ENCODE measurements at regions not wholly inside any gene's neighbourhood (a gene's known extent, or its start where the extent isn't known, plus 50 kb on each side); places are given as distances from the start of the nearest gene placed in this dataset.

- TF ChIP-seq NFIC (IDR thresholded peaks at IDR 0.05) (no peak), RAD21 (IDR thresholded peaks at IDR 0.05; ENCODE audit: low read depth) (no peak), MAX (IDR thresholded peaks at IDR 0.05) (no peak)
Measured at GRCh38 chr10:118506671-118507590, 88.5 kb downstream of the PRLHR start.

- TF ChIP-seq CREB1 (IDR thresholded peaks at IDR 0.05; ENCODE audit: low read depth) (no peak), TCF12 (IDR thresholded peaks at IDR 0.05; ENCODE audit: low read depth) (no peak), EP300 (IDR thresholded peaks at IDR 0.05; ENCODE audit: borderline replicate concordance) (no peak), EGR1 (IDR thresholded peaks at IDR 0.05) (no peak), MAX (IDR thresholded peaks at IDR 0.05) (no peak)
Measured at GRCh38 chr10:118505363-118505762, 90.1 kb downstream of the PRLHR start.

- TF ChIP-seq TEAD4 (IDR thresholded peaks at IDR 0.05) (peak; percentile 45; the same call in 1 of the 2 replicates), TAF1 (IDR thresholded peaks at IDR 0.05; ENCODE audit: low read depth) (no peak), EGR1 (IDR thresholded peaks at IDR 0.05) (no peak), REST (IDR thresholded peaks at IDR 0.05; ENCODE audit: low read depth) (no peak), EP300 (IDR thresholded peaks at IDR 0.05; ENCODE audit: borderline replicate concordance) (peak; percentile 57; the same call in 1 of the 2 replicates), CREB1 (IDR thresholded peaks at IDR 0.05; ENCODE audit: low read depth) (no peak), NFIC (IDR thresholded peaks at IDR 0.05) (no peak), RAD21 (IDR thresholded peaks at IDR 0.05; ENCODE audit: low read depth) (no peak), USF1 (IDR thresholded peaks at IDR 0.05) (no peak), FOXM1 (IDR thresholded peaks at IDR 0.05; ENCODE audit: borderline replicate concordance, low read depth) (no peak), CEBPB (IDR thresholded peaks at IDR 0.05) (peak; percentile 60; the same call in 1 of the 2 replicates), MAX (IDR thresholded peaks at IDR 0.05) (no peak), TCF12 (IDR thresholded peaks at IDR 0.05; ENCODE audit: low read depth) (0 out of 2 replicates have a peak, but pooled peaks have one; percentile 31), ZBTB7A (IDR thresholded peaks at IDR 0.05; ENCODE audit: low read depth) (no peak), YY1 (IDR thresholded peaks at IDR 0.05; ENCODE audit: low read depth) (peak; percentile 66)
Measured at GRCh38 chr10:118504467-118505205, 90.8 kb downstream of the PRLHR start.

GRCh38 chr10:118504044-118504443, 91.4 kb downstream of the PRLHR start:
- TF ChIP-seq ZBTB7A (IDR thresholded peaks at IDR 0.05; ENCODE audit: low read depth) (no peak), CEBPB (IDR thresholded peaks at IDR 0.05) (no peak), TCF12 (IDR thresholded peaks at IDR 0.05; ENCODE audit: low read depth) (no peak), FOXM1 (IDR thresholded peaks at IDR 0.05; ENCODE audit: borderline replicate concordance, low read depth) (no peak), EP300 (IDR thresholded peaks at IDR 0.05; ENCODE audit: borderline replicate concordance) (no peak), REST (IDR thresholded peaks at IDR 0.05; ENCODE audit: low read depth) (no peak), YY1 (IDR thresholded peaks at IDR 0.05; ENCODE audit: low read depth) (no peak), CREB1 (IDR thresholded peaks at IDR 0.05; ENCODE audit: low read depth) (no peak)

- no peak for TF ChIP-seq TCF12 (IDR thresholded peaks at IDR 0.05; ENCODE audit: low read depth)
- no peak for TF ChIP-seq RAD21 (IDR thresholded peaks at IDR 0.05; ENCODE audit: low read depth)
- TF ChIP-seq TAF1 (IDR thresholded peaks at IDR 0.05; ENCODE audit: low read depth): no peak
- TF ChIP-seq EGR1 (IDR thresholded peaks at IDR 0.05): no peak
- no peak for TF ChIP-seq NFIC (IDR thresholded peaks at IDR 0.05)
- no peak for TF ChIP-seq USF1 (IDR thresholded peaks at IDR 0.05)
- TF ChIP-seq MAX (IDR thresholded peaks at IDR 0.05): no peak
- TF ChIP-seq FOXM1 (IDR thresholded peaks at IDR 0.05; ENCODE audit: borderline replicate concordance, low read depth): no peak
- no peak for TF ChIP-seq YY1 (IDR thresholded peaks at IDR 0.05; ENCODE audit: low read depth)
- TF ChIP-seq CEBPB (IDR thresholded peaks at IDR 0.05): no peak
Measured at GRCh38 chr10:118503192-118503591, 92.3 kb downstream of the PRLHR start.
